CD14-positive monocyte (primary cell): ENCODE measurements at regions not wholly inside any gene's neighbourhood (a gene's known extent, or its start where the extent isn't known, plus 50 kb on each side); places are given as distances from the start of the nearest gene placed in this dataset.

Experiments
- DNase-seq, 3 donors: peaks; one replicate each; pipeline ENCODE4 v3.0.0-alpha.2; 2011 to 2022
- H2AFZ ChIP-seq: 2 replicates; pipeline ENCODE4 v1.6.0; 2012; ENCODE audit warnings: mild to moderate bottlenecking, low read depth, low read length, inconsistent platforms; ENCODE audit not compliant: insufficient read depth, poor library complexity, severe bottlenecking
- H3K27ac ChIP-seq, 2 donors: 1 replicate in 1 of 2; 2 replicates in 1 of 2; pipeline ENCODE4 v1.5.1; 2012 to 2013; ENCODE audit warnings: low read length in 2 of 2, control low read depth in 1 of 2, inconsistent platforms in 1 of 2, low read depth in 1 of 2, mild to moderate bottlenecking in 1 of 2
- H3K27me3 ChIP-seq, 2 donors: one replicate each; pipeline versions ENCODE4 v1.6.0 to v1.6.1; 2011 to 2013; ENCODE audit warnings: low read length in 2 of 2; ENCODE audit not compliant: control insufficient read depth in 2 of 2, insufficient read depth in 2 of 2
- H3K36me3 ChIP-seq, 2 donors: replicated peaks in 1 of 2; 1 replicate in 1 of 2; 2 replicates in 1 of 2; pipeline versions ENCODE4 v1.5.1 to v1.6.1; 2012 to 2013; ENCODE audit warnings: low read length in 2 of 2, control low read depth in 1 of 2, inconsistent platforms in 1 of 2, mild to moderate bottlenecking in 1 of 2; ENCODE audit not compliant: insufficient read depth in 2 of 2, control insufficient read depth in 1 of 2
- H3K4me1 ChIP-seq, 2 donors: 1 replicate in 1 of 2; 2 replicates in 1 of 2; pipeline versions ENCODE4 v1.5.1 to v1.6.1; 2012 to 2013; ENCODE audit warnings: low read length in 2 of 2, control low read depth in 1 of 2, inconsistent platforms in 1 of 2, mild to moderate bottlenecking in 1 of 2, moderate library complexity in 1 of 2; ENCODE audit not compliant: insufficient read depth in 2 of 2, control insufficient read depth in 1 of 2
- H3K4me2 ChIP-seq: replicated peaks from 2 replicates; pipeline ENCODE3; 2012; ENCODE audit warnings: low read length, moderate library complexity, mild to moderate bottlenecking; ENCODE audit not compliant: poor library complexity, severe bottlenecking; ENCODE audit errors: extremely low read depth
- H3K4me3 ChIP-seq, 3 experiments: fragments of 200-600 bp in 1 of 3; sonication (generic) in 1 of 3; replicated peaks in 1 of 3; 1 replicate in 2 of 3; 2 replicates in 1 of 3; pipeline ENCODE4 v1.5.1; 2011 to 2013; ENCODE audit warnings: low read length in 3 of 3, mild to moderate bottlenecking in 3 of 3, control low read depth in 2 of 3, low read depth in 2 of 3, inconsistent platforms in 1 of 3, moderate library complexity in 1 of 3
- H3K79me2 ChIP-seq: 2 replicates; pipeline ENCODE4 v1.6.0; 2012; ENCODE audit warnings: mild to moderate bottlenecking, control low read depth, inconsistent platforms, low read length, moderate library complexity; ENCODE audit not compliant: insufficient read depth
- H3K9ac ChIP-seq: 2 replicates; pipeline ENCODE4 v1.6.0; 2017; ENCODE audit warnings: low read length, mild to moderate bottlenecking; ENCODE audit not compliant: insufficient read depth, poor library complexity, severe bottlenecking
- H3K9me3 ChIP-seq, 2 donors: replicated peaks in 1 of 2; 1 replicate in 1 of 2; 2 replicates in 1 of 2; pipeline versions ENCODE4 v1.5.1 to v1.6.1; 2012 to 2013; ENCODE audit warnings: low read length in 2 of 2, control low read depth in 1 of 2; ENCODE audit not compliant: control insufficient read depth in 1 of 2, insufficient read depth in 1 of 2
- H4K20me1 ChIP-seq: 2 replicates; pipeline ENCODE4 v1.6.0; 2012; ENCODE audit warnings: mild to moderate bottlenecking, low read length, control low read depth, moderate library complexity; ENCODE audit not compliant: insufficient read depth
- H3K27ac Mint-ChIP-seq, 7 donors: one replicate each; pipeline ENCODE4 v1.8.0; 2020; ENCODE audit warnings: mild to moderate bottlenecking in 7 of 7, mixed read lengths in 7 of 7, moderate library complexity in 6 of 7, inconsistent platforms in 2 of 7
- H3K27me3 Mint-ChIP-seq, 3 donors: one replicate each; pipeline ENCODE4 v1.8.0; 2021 to 2022; ENCODE audit warnings: low read depth in 3 of 3, mild to moderate bottlenecking in 3 of 3, mixed read lengths in 3 of 3, moderate library complexity in 3 of 3, inconsistent platforms in 1 of 3
- H3K36me3 Mint-ChIP-seq, 2 donors: one replicate each; pipeline ENCODE4 v1.8.0; 2020; ENCODE audit warnings: mixed read lengths in 2 of 2, inconsistent platforms in 1 of 2, mild to moderate bottlenecking in 1 of 2
- H3K4me1 Mint-ChIP-seq: one replicate; pipeline ENCODE4 v1.8.0; 2020; ENCODE audit warnings: mild to moderate bottlenecking, mixed read lengths
- H3K4me3 Mint-ChIP-seq, 2 donors: one replicate each; pipeline ENCODE4 v1.8.0; 2020; ENCODE audit warnings: mild to moderate bottlenecking in 2 of 2, mixed read lengths in 2 of 2, moderate library complexity in 1 of 2
- H3K9me3 Mint-ChIP-seq, 7 donors: one replicate each; pipeline ENCODE4 v1.8.0; 2020 to 2022; ENCODE audit warnings: mixed read lengths in 7 of 7, mild to moderate bottlenecking in 6 of 7, moderate library complexity in 6 of 7, inconsistent platforms in 2 of 7
- WGBS: methylation state at CpG from one replicate; pipeline ENCODE4 v1.1.5; 2013; ENCODE audit warnings: missing lambda C conversion rate; ENCODE audit not compliant: insufficient coverage; 5-methylcytosine and 5-hydroxymethylcytosine counted together
- intact Hi-C, 2 donors: fragments of 100-400 bp; cut with micrococcal nuclease; formaldehyde crosslinking; loops; one replicate each; pipeline versions ENCODE4 v1.15.0 to v1.15.1; 2023
- TF ChIP-seq, protein P1 (sequence below): fragments of 200-600 bp; IDR thresholded peaks from one replicate; pipeline ENCODE4 v1.8.0; 2022; ENCODE audit warnings: antibody characterized with exemption, mild to moderate bottlenecking

GRCh38 chr16:86891631-86892030 is 313.3 kb downstream of the FOXL1 start:
- TF ChIP-seq, protein P1, sequence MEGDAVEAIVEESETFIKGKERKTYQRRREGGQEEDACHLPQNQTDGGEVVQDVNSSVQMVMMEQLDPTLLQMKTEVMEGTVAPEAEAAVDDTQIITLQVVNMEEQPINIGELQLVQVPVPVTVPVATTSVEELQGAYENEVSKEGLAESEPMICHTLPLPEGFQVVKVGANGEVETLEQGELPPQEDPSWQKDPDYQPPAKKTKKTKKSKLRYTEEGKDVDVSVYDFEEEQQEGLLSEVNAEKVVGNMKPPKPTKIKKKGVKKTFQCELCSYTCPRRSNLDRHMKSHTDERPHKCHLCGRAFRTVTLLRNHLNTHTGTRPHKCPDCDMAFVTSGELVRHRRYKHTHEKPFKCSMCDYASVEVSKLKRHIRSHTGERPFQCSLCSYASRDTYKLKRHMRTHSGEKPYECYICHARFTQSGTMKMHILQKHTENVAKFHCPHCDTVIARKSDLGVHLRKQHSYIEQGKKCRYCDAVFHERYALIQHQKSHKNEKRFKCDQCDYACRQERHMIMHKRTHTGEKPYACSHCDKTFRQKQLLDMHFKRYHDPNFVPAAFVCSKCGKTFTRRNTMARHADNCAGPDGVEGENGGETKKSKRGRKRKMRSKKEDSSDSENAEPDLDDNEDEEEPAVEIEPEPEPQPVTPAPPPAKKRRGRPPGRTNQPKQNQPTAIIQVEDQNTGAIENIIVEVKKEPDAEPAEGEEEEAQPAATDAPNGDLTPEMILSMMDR = no peak
- Histone ChIP-seq H3K9me3 (no peaks in the 10 kb centered on the region), H2AFZ (no peak overlapping the region), H3K4me2 (no peak overlapping the region), H3K27me3 (no peaks in the 10 kb centered on the region), H3K4me1 (no peaks in the 10 kb centered on the region), H3K4me3 (no peak overlapping the region), H3K79me2 (no peaks in the 10 kb centered on the region), H3K9ac (no peak overlapping the region), H3K27ac (no peak overlapping the region), H3K36me3 (no peaks in the 10 kb centered on the region), H4K20me1 (no peaks in the 10 kb centered on the region)
- Mint-ChIP-seq H3K4me1 (no peaks in the 10 kb centered on the region), H3K4me3 (no peak overlapping the region), H3K27me3 (peaks cover 4 to 14% (median 7%) of the 10 kb centered on the region in 3 donors), H3K9me3 (peaks cover 0 to 5% (median 0%) of the 10 kb centered on the region in 7 donors), H3K36me3 (no peaks in the 10 kb centered on the region), H3K27ac (no peak overlapping the region)
- intact Hi-C loops = no loop called here
- DNase-seq = no peak
- WGBS = 89% methylated on average over 3 of the region's 12 CpGs

DNA sequence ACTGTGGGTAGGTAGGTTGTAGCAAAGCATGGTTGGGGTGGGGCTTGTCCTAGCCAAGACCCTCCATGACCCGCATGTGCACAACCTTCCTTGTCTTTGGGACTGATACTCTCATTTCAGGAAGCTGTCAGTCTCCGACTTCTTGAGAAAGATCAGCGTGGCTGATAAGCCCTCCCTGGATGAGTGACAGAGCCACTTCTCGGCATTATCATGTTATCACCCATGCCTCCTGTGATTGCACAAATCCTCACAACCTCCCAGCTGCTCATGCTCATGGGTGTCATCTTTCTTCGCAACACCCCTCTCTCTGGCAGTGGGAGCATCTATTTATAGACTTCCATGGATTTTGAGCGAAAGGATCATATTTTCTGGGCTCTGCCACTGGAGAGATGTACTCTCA is 314.2 kb downstream of the FOXL1 start:
- WGBS = 61% methylated on average over 5 of the region's 6 CpGs
- H3K9ac ChIP-seq = no peak overlapping the region
- H3K27me3 ChIP-seq = no peaks in the 10 kb centered on the region
- intact Hi-C loops = no loop called here
- DNase-seq = no peak
- H3K9me3 Mint-ChIP-seq = peaks cover 0 to 5% (median 0%) of the 10 kb centered on the region in 7 donors
- peaks cover 4 to 12% (median 8%) of the 10 kb centered on the region in 3 donors for H3K27me3 Mint-ChIP-seq
- H3K4me1 ChIP-seq = no peaks in the 10 kb centered on the region
- peak overlapping the region in 1 of 2 donors; percentile 50 for H3K4me3 Mint-ChIP-seq
- no peak overlapping the region for H3K27ac Mint-ChIP-seq
- no peaks in the 10 kb centered on the region for H3K4me1 Mint-ChIP-seq
- H3K27ac ChIP-seq = no peak overlapping the region
- no peaks in the 10 kb centered on the region for H3K36me3 Mint-ChIP-seq
- no peaks in the 10 kb centered on the region for H3K79me2 ChIP-seq
- H3K4me2 ChIP-seq = no peak overlapping the region
- no peaks in the 10 kb centered on the region for H4K20me1 ChIP-seq
- H3K9me3 ChIP-seq = no peaks in the 10 kb centered on the region
- no peak overlapping the region for H2AFZ ChIP-seq
- TF ChIP-seq, protein P1 = no peak
- no peak overlapping the region for H3K4me3 ChIP-seq
- H3K36me3 ChIP-seq = no peaks in the 10 kb centered on the region
